ENCODE measurements at regions not wholly inside any gene's neighbourhood (a gene's known extent, or its start where the extent isn't known, plus 50 kb on each side); places are given as distances from the start of the nearest gene placed in this dataset.

DNA sequence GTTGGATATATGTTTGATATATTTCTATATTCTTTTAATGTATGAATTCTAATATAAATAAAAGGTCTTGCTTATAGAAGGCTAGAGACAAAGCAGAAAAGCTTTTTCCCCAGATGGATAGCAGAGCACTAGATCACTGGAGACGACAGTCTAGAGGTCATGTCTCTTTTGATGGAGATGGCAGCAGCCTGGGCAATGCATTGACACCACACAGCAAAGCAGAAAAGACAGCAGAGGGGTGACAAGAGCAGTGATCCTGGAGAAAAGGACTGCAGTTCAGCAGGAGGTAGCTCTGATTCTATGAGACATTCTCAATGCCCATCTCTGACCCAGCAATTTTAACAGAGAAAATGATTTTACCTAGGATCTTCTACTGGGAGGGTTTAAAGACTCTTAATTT is 210.6 kb downstream of the DTHD1 start:
- FAIRE-seq, result no peak
- DNase-seq (ENCODE audit: extremely low spot score, insufficient read length, low read depth), result no peak

DNA sequence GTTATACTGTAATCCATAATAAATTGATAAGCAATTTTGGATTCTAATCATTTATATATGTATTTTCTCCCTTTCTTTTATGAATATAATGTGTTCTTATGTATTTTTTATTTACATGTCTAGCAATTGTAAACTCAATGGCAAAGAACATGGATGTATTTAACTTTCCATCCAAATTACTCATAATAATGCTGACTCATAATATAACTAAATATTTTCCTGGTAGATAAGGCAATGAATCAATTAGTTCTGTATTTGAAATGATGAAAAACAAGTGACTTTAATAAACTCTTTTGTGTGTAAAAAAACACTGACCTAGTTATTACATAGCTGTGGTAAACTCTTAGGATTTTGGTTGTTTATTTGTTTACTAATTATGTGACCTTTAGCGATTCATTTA is 211.2 kb downstream of the DTHD1 start:
- DNase-seq (ENCODE audit: extremely low spot score, insufficient read length, low read depth) (no peak), FAIRE-seq (no peak)

DNA sequence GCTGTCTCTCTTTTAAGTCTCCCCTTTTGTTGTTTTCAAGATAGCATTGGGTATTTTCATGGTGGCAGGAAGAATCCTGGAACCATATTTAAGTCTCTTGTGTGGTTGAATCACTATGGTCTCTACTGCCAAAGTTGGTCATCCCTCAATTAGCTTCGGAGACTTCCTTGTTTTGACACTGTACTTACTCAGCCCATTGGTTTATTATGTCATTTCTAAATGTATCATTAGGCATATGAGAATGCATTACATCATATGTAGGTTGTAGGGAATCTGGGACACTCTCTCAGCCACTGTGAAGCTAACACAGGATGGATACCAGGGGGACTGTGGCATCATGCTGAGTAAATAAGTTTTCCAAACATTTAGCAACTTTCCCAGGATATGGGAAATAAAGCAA is 211.8 kb downstream of the DTHD1 start:
- FAIRE-seq (no peak), DNase-seq (ENCODE audit: extremely low spot score, insufficient read length, low read depth) (no peak)

- FAIRE-seq (no peak), DNase-seq (ENCODE audit: extremely low spot score, insufficient read length, low read depth) (no peak)
Observed at GRCh38 chr4:36494016-36494415, 212.6 kb downstream of the DTHD1 start.

GRCh38 chr4:36494747-36495146 is 213.3 kb downstream of the DTHD1 start:
- FAIRE-seq, result no peak
- no peak for DNase-seq (ENCODE audit: extremely low spot score, insufficient read length, low read depth)

- FAIRE-seq (no peak), DNase-seq (ENCODE audit: extremely low spot score, insufficient read length, low read depth) (no peak)
Observed at GRCh38 chr4:36502350-36502749, 220.9 kb downstream of the DTHD1 start.

GRCh38 chr4:36508394-36508793 is 227.0 kb downstream of the DTHD1 start:
- FAIRE-seq, result no peak
- no peak for DNase-seq (ENCODE audit: extremely low spot score, insufficient read length, low read depth)

GRCh38 chr4:36509845-36510244 is 228.4 kb downstream of the DTHD1 start:
- no peak for DNase-seq (ENCODE audit: extremely low spot score, insufficient read length, low read depth)
- FAIRE-seq, result no peak

DNA sequence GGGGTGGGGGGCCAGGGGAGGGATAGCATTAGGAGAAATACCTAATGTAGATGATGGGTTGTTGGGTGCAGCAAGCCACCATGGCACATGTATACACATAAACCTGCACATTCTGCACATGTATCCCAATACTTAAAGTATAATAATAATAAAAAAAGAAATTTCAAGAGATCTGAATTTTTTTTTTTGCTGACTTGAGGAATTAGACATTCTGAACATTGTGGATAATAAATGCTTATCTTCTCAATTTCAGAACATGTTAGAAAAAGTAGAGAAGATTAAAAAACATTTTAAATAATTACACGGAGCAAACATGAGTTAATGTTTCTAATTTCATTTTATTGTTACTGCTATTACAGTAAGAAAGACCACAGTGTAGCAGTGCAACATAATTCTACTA is 230.4 kb downstream of the DTHD1 start:
- FAIRE-seq (no peak), DNase-seq (ENCODE audit: extremely low spot score, insufficient read length, low read depth) (no peak)

DNA sequence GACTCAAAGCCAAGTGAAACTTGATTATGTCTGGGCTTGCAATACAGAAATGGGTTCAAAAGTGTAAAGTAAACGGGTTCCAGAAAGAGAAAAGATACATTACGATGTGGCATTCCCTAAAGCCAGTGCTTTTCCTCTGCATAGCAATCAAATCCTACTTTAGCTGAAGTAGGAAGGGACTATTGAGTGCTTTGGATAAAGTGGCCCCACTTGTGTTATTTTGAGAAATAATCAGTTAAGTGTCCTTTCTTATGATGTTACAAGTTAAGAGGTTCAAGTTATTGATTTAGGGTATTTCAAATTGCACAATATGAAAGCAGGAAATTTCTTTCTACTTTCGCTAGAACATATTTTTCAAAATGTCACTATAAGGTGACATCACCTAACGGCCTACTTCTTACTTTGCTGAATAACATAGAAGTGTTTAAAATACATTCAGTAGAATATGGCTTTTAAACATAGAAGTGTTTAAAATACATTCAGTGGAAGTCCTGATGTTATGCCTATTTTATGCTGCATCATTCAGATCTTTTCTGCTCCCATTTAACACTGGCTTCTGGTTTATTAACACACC is 235.2 kb downstream of the DTHD1 start:
- FAIRE-seq (no peak), DNase-seq (ENCODE audit: extremely low spot score, insufficient read length, low read depth) (no peak)

DNA sequence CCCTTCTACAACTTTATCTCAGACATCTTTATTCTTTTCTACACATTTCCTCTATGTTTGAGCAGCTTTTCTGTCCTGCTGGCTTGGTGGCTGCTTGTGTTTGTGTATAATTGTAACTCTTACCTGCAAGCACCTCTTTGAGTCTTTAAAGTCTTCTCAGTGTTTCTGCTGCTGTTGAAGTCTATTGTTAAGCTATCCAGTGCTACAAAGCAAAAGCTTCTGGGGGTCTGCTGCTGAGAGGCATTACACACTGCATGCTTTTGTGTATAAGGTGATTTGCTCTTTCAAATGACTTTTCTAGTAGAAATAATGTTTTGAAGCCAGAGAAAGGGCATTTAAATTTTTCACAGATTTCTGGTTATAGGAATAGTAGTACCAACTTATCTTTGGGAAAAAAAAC is 241.8 kb downstream of the DTHD1 start:
- DNase-seq (ENCODE audit: extremely low spot score, insufficient read length, low read depth), result no peak
- no peak for FAIRE-seq

DNA sequence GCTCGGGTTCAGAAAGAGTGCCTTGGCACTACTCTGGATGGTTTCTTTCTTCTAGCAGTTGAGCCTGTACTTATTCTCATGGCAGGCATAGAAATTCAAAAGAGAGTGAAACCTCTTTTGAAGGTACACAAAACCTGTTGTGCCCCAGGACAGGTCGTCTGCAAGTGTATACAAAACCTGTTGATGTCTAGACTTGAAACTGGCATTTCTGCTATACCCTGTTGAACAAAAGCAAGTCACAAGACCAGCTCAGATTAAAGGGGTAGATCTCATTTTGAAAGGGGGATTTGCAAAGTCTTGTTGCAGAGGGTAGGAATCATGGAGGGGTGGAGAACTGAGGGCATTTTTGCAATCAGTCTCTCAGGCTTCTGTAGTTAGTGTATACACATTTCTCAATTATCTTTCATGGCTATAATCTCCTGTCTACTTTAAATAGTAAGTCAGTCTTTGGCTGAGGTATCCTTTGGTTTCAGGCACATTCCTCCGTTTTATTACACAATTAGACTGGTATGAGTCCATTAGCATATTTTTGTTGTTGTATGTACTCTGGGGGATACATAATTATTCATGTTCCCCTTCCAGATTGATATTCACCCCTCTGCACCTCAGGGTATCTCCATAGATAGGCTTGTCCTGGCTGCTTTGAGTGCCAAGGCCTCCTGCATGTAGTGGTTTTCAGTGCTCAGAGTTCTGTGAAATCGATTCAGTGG is 251.4 kb downstream of the DTHD1 start:
- FAIRE-seq (no peak), DNase-seq (ENCODE audit: extremely low spot score, insufficient read length, low read depth) (no peak)

- FAIRE-seq, result no peak
- DNase-seq (ENCODE audit: extremely low spot score, insufficient read length, low read depth), result no peak
Observed at GRCh38 chr4:36533944-36534343, 252.5 kb downstream of the DTHD1 start.

DNA sequence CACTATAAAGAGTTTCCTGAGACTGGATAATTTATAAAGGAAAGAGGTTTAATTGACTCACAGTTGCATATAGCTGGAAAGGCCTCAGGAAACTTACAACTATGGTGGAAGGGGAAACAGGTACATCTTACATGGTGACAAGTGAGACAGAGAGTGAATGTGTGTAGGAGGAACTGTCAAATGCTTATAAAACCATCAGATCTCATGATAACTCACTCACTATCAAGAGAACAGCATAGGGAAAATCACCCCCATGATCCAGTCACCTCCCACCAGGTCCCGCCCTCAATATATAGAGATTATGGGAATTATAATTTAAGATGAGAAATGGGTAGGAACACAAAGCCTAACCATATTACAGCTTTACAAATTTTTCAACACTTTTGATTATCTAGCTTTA is 266.0 kb downstream of the DTHD1 start:
- no peak for FAIRE-seq
- DNase-seq (ENCODE audit: extremely low spot score, insufficient read length, low read depth), result no peak

GRCh38 chr4:36549252-36549651 is 267.8 kb downstream of the DTHD1 start:
- FAIRE-seq, result no peak

GRCh38 chr4:36549992-36550391 is 268.6 kb downstream of the DTHD1 start:
- FAIRE-seq, result no peak
- DNase-seq (ENCODE audit: extremely low spot score, insufficient read length, low read depth), result no peak

More at GRCh38 chr4:36549252-36549651, 267.8 kb downstream of the DTHD1 start:
- no peak for DNase-seq (ENCODE audit: extremely low spot score, insufficient read length, low read depth)

DNA sequence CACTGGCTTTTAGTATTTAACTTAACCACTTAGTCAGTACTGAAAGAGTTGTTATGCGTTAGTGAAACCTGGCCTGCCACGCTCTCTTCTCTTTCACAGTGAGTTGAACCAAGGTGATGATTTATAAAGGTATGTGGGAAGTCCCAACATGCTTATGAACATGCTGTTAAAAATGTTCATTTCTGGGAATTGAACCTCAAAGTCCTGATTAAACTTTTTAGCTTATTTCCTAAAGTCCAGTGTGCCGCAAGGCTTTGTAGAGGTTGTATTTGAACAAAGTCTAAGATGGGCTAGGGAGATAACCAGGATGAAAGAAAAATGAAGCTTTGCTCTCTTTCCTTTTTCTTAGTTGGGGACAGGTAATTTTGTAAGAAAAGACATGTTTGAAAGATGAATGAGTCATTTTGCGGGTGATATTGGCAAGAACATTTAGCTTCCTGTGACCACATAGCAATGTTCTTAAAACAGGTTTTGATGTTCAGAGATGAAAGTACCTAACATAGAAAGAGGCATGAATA is 270.3 kb downstream of the DTHD1 start:
- FAIRE-seq, result peak; percentile 82

GRCh38 chr4:36553029-36553428 is 271.6 kb downstream of the DTHD1 start:
- DNase-seq (ENCODE audit: extremely low spot score, insufficient read length, low read depth) (no peak), FAIRE-seq (no peak)

More for the DNA sequence above, 270.3 kb downstream of the DTHD1 start:
- DNase-seq (ENCODE audit: extremely low spot score, insufficient read length, low read depth), result no peak

GRCh38 chr4:36553453-36553852 is 272.0 kb downstream of the DTHD1 start:
- DNase-seq (ENCODE audit: extremely low spot score, insufficient read length, low read depth), result no peak

DNA sequence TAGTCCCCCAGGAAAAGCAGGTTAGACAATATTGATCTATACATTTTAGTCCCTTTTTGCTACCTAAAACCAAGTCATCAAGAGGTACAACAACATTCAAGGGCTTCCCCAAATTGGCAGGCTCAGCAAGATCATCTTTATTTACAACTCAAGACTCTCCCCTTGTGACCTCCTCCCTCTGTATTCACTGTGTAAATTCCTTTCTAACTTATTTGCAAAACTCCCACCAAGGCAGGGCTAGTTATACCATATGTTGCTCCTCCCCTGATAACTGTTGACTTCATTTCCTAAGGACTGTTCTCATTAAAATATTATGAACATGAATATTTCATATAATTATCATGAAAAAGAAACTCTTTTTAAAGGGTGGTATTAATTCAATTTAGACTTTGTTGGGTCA is 275.6 kb downstream of the DTHD1 start:
- FAIRE-seq, result no peak
- DNase-seq (ENCODE audit: extremely low spot score, insufficient read length, low read depth), result no peak

More at GRCh38 chr4:36553453-36553852, 272.0 kb downstream of the DTHD1 start:
- FAIRE-seq, result no peak

GRCh38 chr4:36568575-36568974 is 287.2 kb downstream of the DTHD1 start:
- FAIRE-seq, result no peak

DNA sequence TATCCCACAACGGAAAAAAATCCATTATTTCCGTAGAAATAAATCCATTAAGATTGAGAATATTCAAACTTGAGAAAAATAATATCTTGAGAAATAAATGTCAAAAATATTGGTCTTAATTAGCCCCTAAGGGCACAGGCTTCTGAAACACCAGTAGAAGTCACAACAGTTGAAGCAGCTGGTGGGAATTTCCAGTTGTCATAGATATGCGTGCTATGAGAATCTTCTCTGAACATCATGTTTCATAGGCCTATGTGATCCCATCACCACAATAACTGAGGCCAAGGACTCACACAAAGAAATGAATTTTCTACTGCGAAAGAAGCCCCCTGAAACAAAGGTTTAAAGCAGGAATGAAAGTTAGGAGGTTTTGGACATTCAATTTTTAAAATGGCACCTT is 292.0 kb downstream of the DTHD1 start:
- no peak for DNase-seq (ENCODE audit: extremely low spot score, insufficient read length, low read depth)
- no peak for FAIRE-seq

More at GRCh38 chr4:36568575-36568974, 287.2 kb downstream of the DTHD1 start:
- no peak for DNase-seq (ENCODE audit: extremely low spot score, insufficient read length, low read depth)

Data from GM18507 (cell line).